ENCODE measurements at regions not wholly inside any gene's neighbourhood (a gene's known extent, or its start where the extent isn't known, plus 50 kb on each side); places are given as distances from the start of the nearest gene placed in this dataset.

DNA sequence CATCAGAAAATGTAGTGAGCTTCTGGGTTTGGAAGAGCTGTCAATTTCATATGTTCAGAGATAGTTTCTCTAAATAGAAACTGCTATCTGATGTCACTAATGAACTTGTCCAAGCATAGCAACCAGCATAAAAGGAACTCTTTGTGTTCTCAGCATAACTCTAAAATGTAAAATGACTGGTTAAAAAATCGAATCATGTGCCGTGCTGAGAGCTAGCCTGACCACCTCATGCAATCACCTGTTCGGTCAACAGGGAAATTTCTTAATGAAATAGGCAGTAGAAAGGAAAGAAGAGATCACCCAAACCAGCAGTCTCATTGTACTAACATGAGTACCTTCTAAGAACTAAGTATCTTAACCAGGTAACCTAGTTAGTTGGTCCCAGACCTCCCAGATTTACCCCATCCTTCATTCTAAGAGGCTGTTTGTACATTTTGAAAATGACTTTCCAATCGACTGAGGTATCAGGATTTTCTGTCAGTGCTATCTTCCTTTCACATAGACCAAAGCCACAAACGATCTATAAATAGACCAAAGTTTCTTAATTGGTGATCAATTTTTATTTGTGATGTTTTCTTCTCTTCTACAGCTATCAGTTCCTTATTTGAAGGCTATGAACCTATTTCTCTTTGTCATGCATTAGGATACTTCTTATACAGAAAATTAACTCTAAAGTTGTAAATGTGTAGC, 147.3 kb downstream of the TLR5 start:
- DNase-seq (ENCODE audit: low read depth): no peak
- TF ChIP-seq, protein P1, sequence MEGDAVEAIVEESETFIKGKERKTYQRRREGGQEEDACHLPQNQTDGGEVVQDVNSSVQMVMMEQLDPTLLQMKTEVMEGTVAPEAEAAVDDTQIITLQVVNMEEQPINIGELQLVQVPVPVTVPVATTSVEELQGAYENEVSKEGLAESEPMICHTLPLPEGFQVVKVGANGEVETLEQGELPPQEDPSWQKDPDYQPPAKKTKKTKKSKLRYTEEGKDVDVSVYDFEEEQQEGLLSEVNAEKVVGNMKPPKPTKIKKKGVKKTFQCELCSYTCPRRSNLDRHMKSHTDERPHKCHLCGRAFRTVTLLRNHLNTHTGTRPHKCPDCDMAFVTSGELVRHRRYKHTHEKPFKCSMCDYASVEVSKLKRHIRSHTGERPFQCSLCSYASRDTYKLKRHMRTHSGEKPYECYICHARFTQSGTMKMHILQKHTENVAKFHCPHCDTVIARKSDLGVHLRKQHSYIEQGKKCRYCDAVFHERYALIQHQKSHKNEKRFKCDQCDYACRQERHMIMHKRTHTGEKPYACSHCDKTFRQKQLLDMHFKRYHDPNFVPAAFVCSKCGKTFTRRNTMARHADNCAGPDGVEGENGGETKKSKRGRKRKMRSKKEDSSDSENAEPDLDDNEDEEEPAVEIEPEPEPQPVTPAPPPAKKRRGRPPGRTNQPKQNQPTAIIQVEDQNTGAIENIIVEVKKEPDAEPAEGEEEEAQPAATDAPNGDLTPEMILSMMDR (IDR thresholded peaks at IDR 0.05; ENCODE audit: control insufficient read depth, extremely low read depth, insufficient read depth): no peak
- no peak overlapping the region for H3K4me3 ChIP-seq (ENCODE audit: low read depth, low read length)

- no peak for DNase-seq (ENCODE audit: low read depth)
- TF ChIP-seq, protein P1 (IDR thresholded peaks at IDR 0.05; ENCODE audit: control insufficient read depth, extremely low read depth, insufficient read depth): no peak
- H3K4me3 ChIP-seq (ENCODE audit: low read depth, low read length): no peak overlapping the region
These were observed 146.6 kb downstream of the TLR5 start for GRCh38 chr1:222996310-222996975.

- H3K4me3 ChIP-seq (ENCODE audit: low read depth, low read length): no peak overlapping the region
- TF ChIP-seq, protein P1 (IDR thresholded peaks at IDR 0.05; ENCODE audit: control insufficient read depth, extremely low read depth, insufficient read depth): no peak
- no peak for DNase-seq (ENCODE audit: low read depth)
These were observed 142.4 kb downstream of the TLR5 start for GRCh38 chr1:223000632-223001031.

- no peak for DNase-seq (ENCODE audit: low read depth)
- TF ChIP-seq, protein P1 (IDR thresholded peaks at IDR 0.05; ENCODE audit: control insufficient read depth, extremely low read depth, insufficient read depth): peak; percentile 52
- H3K4me3 ChIP-seq (ENCODE audit: low read depth, low read length): no peak overlapping the region
These were observed 141.1 kb downstream of the TLR5 start for GRCh38 chr1:223001653-223002634.

- TF ChIP-seq, protein P1 (IDR thresholded peaks at IDR 0.05; ENCODE audit: control insufficient read depth, extremely low read depth, insufficient read depth): no peak
- no peak overlapping the region for H3K4me3 ChIP-seq (ENCODE audit: low read depth, low read length)
- no peak for DNase-seq (ENCODE audit: low read depth)
These were observed 139.5 kb downstream of the TLR5 start for GRCh38 chr1:223003549-223003948.

DNA sequence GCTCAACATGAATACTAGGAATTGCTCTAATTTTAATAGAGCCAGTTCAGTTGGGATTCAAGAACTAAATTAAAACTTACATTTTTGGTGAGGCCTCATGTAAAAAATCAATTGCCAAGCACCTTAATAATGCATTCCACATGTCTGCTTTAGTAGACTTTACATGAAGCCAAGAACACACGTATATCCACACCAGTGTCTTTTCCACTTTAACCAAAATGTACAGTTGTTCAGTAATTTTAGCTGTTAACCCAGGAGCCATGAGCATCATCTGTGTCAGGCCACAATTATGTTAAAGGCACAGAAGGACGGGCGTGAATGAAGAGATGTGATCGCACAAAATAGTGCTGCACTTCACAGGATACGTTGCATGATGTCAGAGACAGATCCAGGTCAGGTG, 136.7 kb downstream of the TLR5 start:
- DNase-seq (ENCODE audit: low read depth): no peak
- TF ChIP-seq, protein P1 (IDR thresholded peaks at IDR 0.05; ENCODE audit: control insufficient read depth, extremely low read depth, insufficient read depth): no peak
- H3K4me3 ChIP-seq (ENCODE audit: low read depth, low read length): no peak overlapping the region
